ENCODE measurements at regions not wholly inside any gene's neighbourhood (a gene's known extent, or its start where the extent isn't known, plus 50 kb on each side); places are given as distances from the start of the nearest gene placed in this dataset.

DNA sequence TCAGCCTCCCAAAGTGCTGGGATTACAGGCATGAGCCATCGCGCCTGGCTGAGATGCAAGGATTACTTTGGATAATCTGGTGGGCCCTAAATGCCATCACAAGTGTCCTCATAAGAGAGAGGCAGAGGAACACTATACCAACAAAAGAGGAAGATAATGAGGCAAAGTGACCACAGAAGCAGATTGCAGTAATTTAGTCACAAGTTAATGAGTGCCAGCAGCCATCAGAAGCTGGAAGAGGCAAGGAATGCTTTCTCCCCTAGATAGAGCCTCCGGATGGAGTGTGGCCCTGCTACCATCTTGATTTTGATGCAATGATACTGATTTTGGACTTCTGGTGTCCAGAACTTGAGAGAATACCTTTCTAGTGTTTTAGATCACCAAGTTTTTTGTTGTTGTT lies 122.3 kb downstream of the SPATA31D1 start:
- Histone ChIP-seq H3K4me1 (ENCODE audit: control insufficient read depth, insufficient read depth, low read length) (no peaks in the 10 kb centered on the region), H3K4me3 (ENCODE audit: low read depth, low read length) (no peak overlapping the region), H3K27ac (ENCODE audit: extremely low read depth, low read depth, low read length) (no peak overlapping the region), H3K9me3 (ENCODE audit: control insufficient read depth, insufficient read depth, low read depth, low read length) (no peaks in the 10 kb centered on the region), H3K36me3 (ENCODE audit: control insufficient read depth in 2 of 2, insufficient read depth in 1 of 2, low read length in 2 of 2) (no peaks in the 10 kb centered on the region)
- TF ChIP-seq ZNF366 (tag by site-specific recombination; conservative IDR thresholded peaks at IDR 0.05) (no peak), ZNF341 (tag by site-specific recombination; IDR thresholded peaks at IDR 0.05; ENCODE audit: low read depth) (no peak), ZNF600 (tag by site-specific recombination; IDR thresholded peaks at IDR 0.05) (no peak), ZNF529 (tag by site-specific recombination; IDR thresholded peaks at IDR 0.05; ENCODE audit: insufficient replicate concordance) (no peak), ZNF830 (tag by site-specific recombination; IDR thresholded peaks at IDR 0.05; ENCODE audit: low read depth) (no peak), ZNF23 (tag by site-specific recombination; IDR thresholded peaks at IDR 0.05; ENCODE audit: borderline replicate concordance) (no peak), ZNF664 (tag by site-specific recombination; IDR thresholded peaks at IDR 0.05) (no peak), ZSCAN23 (tag by site-specific recombination; IDR thresholded peaks at IDR 0.05) (no peak), ZNF112 (tag by site-specific recombination; IDR thresholded peaks at IDR 0.05) (no peak), ZNF501 (tag by site-specific recombination; IDR thresholded peaks at IDR 0.05) (no peak)
- TF ChIP-seq, protein P1, sequence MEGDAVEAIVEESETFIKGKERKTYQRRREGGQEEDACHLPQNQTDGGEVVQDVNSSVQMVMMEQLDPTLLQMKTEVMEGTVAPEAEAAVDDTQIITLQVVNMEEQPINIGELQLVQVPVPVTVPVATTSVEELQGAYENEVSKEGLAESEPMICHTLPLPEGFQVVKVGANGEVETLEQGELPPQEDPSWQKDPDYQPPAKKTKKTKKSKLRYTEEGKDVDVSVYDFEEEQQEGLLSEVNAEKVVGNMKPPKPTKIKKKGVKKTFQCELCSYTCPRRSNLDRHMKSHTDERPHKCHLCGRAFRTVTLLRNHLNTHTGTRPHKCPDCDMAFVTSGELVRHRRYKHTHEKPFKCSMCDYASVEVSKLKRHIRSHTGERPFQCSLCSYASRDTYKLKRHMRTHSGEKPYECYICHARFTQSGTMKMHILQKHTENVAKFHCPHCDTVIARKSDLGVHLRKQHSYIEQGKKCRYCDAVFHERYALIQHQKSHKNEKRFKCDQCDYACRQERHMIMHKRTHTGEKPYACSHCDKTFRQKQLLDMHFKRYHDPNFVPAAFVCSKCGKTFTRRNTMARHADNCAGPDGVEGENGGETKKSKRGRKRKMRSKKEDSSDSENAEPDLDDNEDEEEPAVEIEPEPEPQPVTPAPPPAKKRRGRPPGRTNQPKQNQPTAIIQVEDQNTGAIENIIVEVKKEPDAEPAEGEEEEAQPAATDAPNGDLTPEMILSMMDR (tag by site-specific recombination; IDR thresholded peaks at IDR 0.05) = no peak
- POLR2A ChIA-PET = no interaction called here
- CTCF ChIA-PET = no interaction called here

- Histone ChIP-seq H3K27ac (ENCODE audit: extremely low read depth, low read depth, low read length) (no peak overlapping the region), H3K4me3 (ENCODE audit: low read depth, low read length) (no peak overlapping the region), H3K9me3 (ENCODE audit: control insufficient read depth, insufficient read depth, low read depth, low read length) (no peaks in the 10 kb centered on the region), H3K4me1 (ENCODE audit: control insufficient read depth, insufficient read depth, low read length) (no peaks in the 10 kb centered on the region), H3K36me3 (ENCODE audit: control insufficient read depth in 2 of 2, insufficient read depth in 1 of 2, low read length in 2 of 2) (no peaks in the 10 kb centered on the region)
- ChIA-PET CTCF (interaction anchor here (0.6 kb wide), 1 partner anchor 1076 kb away, joined by 4 read pairs; no protein-coding TSS in a partner anchor), POLR2A (no interaction called here)
- TF ChIP-seq ZFHX2 (tag by site-specific recombination; conservative IDR thresholded peaks at IDR 0.05) (no peak), KLF17 (tag by site-specific recombination; IDR thresholded peaks at IDR 0.05) (no peak)
Observed at GRCh38 chr9:82115331-82115730, 126.8 kb downstream of the SPATA31D1 start.

- ChIA-PET POLR2A (no interaction called here), CTCF (interaction anchor here (0.6 kb wide), 1 partner anchor 1077 kb away, joined by 4 read pairs; no protein-coding TSS in a partner anchor)
- no peaks in the 10 kb centered on the region for H3K9me3 ChIP-seq (ENCODE audit: control insufficient read depth, insufficient read depth, low read depth, low read length)
- H3K27ac ChIP-seq (ENCODE audit: extremely low read depth, low read depth, low read length) = no peak overlapping the region
- no peaks in the 10 kb centered on the region for H3K4me1 ChIP-seq (ENCODE audit: control insufficient read depth, insufficient read depth, low read length)
- no peaks in the 10 kb centered on the region for H3K36me3 ChIP-seq (ENCODE audit: control insufficient read depth in 2 of 2, insufficient read depth in 1 of 2, low read length in 2 of 2)
- no peak overlapping the region for H3K4me3 ChIP-seq (ENCODE audit: low read depth, low read length)
- no peak for TF ChIP-seq OSR2 (tag by site-specific recombination; IDR thresholded peaks at IDR 0.05)
- no peak for TF ChIP-seq ZNF600 (tag by site-specific recombination; IDR thresholded peaks at IDR 0.05)
- TF ChIP-seq PRDM1 (tag by site-specific recombination; IDR thresholded peaks at IDR 0.05) = no peak
- no peak for TF ChIP-seq ZFP3 (tag by site-specific recombination; IDR thresholded peaks at IDR 0.05; ENCODE audit: low read depth)
- TF ChIP-seq ZNF514 (tag by site-specific recombination; IDR thresholded peaks at IDR 0.05) = no peak
- no peak for TF ChIP-seq ZNF157 (tag by site-specific recombination; IDR thresholded peaks at IDR 0.05)
- no peak for TF ChIP-seq HOXC10 (CRISPR knock-in tag; IDR thresholded peaks at IDR 0.05)
- TF ChIP-seq, protein P2, sequence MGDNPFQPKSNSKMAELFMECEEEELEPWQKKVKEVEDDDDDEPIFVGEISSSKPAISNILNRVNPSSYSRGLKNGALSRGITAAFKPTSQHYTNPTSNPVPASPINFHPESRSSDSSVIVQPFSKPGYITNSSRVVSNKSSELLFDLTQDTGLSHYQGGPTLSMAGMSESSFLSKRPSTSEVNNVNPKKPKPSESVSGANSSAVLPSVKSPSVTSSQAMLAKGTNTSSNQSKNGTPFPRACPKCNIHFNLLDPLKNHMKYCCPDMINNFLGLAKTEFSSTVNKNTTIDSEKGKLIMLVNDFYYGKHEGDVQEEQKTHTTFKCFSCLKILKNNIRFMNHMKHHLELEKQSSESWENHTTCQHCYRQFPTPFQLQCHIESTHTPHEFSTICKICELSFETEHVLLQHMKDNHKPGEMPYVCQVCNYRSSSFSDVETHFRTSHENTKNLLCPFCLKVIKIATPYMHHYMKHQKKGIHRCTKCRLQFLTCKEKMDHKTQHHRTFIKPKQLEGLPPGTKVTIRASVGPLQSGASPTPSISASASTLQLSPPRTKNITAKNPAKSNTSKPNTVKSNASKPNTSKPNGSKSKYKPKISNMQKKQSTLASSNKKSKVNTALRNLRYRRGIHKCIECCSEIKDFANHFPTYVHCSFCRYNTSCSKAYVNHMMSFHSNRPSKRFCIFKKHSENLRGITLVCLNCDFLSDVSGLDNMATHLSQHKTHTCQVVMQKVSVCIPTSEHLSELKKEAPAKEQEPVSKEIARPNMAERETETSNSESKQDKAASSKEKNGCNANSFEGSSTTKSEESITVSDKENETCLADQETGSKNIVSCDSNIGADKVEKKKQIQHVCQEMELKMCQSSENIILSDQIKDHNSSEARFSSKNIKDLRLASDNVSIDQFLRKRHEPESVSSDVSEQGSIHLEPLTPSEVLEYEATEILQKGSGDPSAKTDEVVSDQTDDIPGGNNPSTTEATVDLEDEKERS (tag by site-specific recombination; IDR thresholded peaks at IDR 0.05) = no peak
- no peak for TF ChIP-seq ZSCAN30 (tag by site-specific recombination; IDR thresholded peaks at IDR 0.05)
Observed at GRCh38 chr9:82115900-82116299, 127.3 kb downstream of the SPATA31D1 start.
